ENCODE measurements at regions not wholly inside any gene's neighbourhood (a gene's known extent, or its start where the extent isn't known, plus 50 kb on each side); places are given as distances from the start of the nearest gene placed in this dataset.
"Not testable (repeated sequence)": the region's sequence is repeated elsewhere in the genome, so short reads cannot be mapped to it uniquely, and the experiment has no call there.

- Histone ChIP-seq H3K4me3 (no peak overlapping the region), H3K27me3 (no peaks in the 10 kb centered on the region), H3K4me1 (no peaks in the 10 kb centered on the region), H3K36me3 (no peaks in the 10 kb centered on the region), H3K27ac (no peak overlapping the region), H3K9me3 (no peaks in the 10 kb centered on the region)
- DNase-seq (ENCODE audit: low spot score in 2 of 2), result no peak
- 57% methylated on average over 4 of the region's 4 CpGs for WGBS
- TF ChIP-seq POLR2AphosphoS5 (IDR thresholded peaks at IDR 0.05), result no peak
- TF ChIP-seq CTCF (IDR thresholded peaks at IDR 0.05), result no peak
- TF ChIP-seq EP300 (IDR thresholded peaks at IDR 0.05), result no peak
- TF ChIP-seq POLR2A (IDR thresholded peaks at IDR 0.05), result no peak
Observed at GRCh38 chr12:85461127-85461526, 181.1 kb downstream of the ALX1 start.

- Histone ChIP-seq H3K4me1 (no peaks in the 10 kb centered on the region), H3K27ac (no peak overlapping the region), H3K27me3 (no peaks in the 10 kb centered on the region), H3K36me3 (no peaks in the 10 kb centered on the region), H3K4me3 (no peak overlapping the region), H3K9me3 (no peaks in the 10 kb centered on the region)
- WGBS, result 78% methylated on average over 4 of the region's 4 CpGs
- TF ChIP-seq POLR2A (IDR thresholded peaks at IDR 0.05) (no peak), POLR2AphosphoS5 (IDR thresholded peaks at IDR 0.05) (no peak), CTCF (IDR thresholded peaks at IDR 0.05) (no peak), EP300 (IDR thresholded peaks at IDR 0.05) (no peak)
- DNase-seq (ENCODE audit: low spot score in 2 of 2), result no peak
Observed at GRCh38 chr12:85462888-85463287, 182.9 kb downstream of the ALX1 start.

GRCh38 chr12:85466890-85467289 is 186.9 kb downstream of the ALX1 start:
- H3K36me3 ChIP-seq, result no peaks in the 10 kb centered on the region
- H3K4me3 ChIP-seq, result no peak overlapping the region
- no peaks in the 10 kb centered on the region for H3K27me3 ChIP-seq
- no peaks in the 10 kb centered on the region for H3K4me1 ChIP-seq
- TF ChIP-seq POLR2AphosphoS5 (IDR thresholded peaks at IDR 0.05) (no peak), POLR2A (IDR thresholded peaks at IDR 0.05) (no peak), EP300 (IDR thresholded peaks at IDR 0.05) (no peak), CTCF (IDR thresholded peaks at IDR 0.05) (no peak)
- no peak for DNase-seq (ENCODE audit: low spot score in 2 of 2)
- H3K9me3 ChIP-seq, result no peaks in the 10 kb centered on the region
- no peak overlapping the region for H3K27ac ChIP-seq

- Histone ChIP-seq H3K27ac (no peak overlapping the region), H3K36me3 (no peaks in the 10 kb centered on the region), H3K9me3 (no peaks in the 10 kb centered on the region), H3K27me3 (no peaks in the 10 kb centered on the region), H3K4me1 (no peaks in the 10 kb centered on the region), H3K4me3 (peak overlapping the region; percentile 42)
- TF ChIP-seq POLR2AphosphoS5 (IDR thresholded peaks at IDR 0.05), result no peak
- no peak for TF ChIP-seq EP300 (IDR thresholded peaks at IDR 0.05)
- peak; percentile 57 to 71 for TF ChIP-seq CTCF (IDR thresholded peaks at IDR 0.05)
- WGBS, result 11% methylated on average over 15 of the region's 15 CpGs
- DNase-seq (ENCODE audit: low spot score in 2 of 2), result no peak
Observed at GRCh38 chr12:85468356-85469157, 188.5 kb downstream of the ALX1 start.

GRCh38 chr12:85469158-85470086 is 189.4 kb downstream of the ALX1 start:
- H3K27me3 ChIP-seq; H3K27ac ChIP-seq; H3K4me1 ChIP-seq; H3K36me3 ChIP-seq; H3K9me3 ChIP-seq; DNase-seq (ENCODE audit: low spot score in 2 of 2): not testable (repeated sequence)
- H3K4me3 ChIP-seq, result peak overlapping the region; percentile 42
- WGBS, result 43% methylated on average over 5 of the region's 5 CpGs

- H3K4me1 ChIP-seq; H3K27ac ChIP-seq; H3K27me3 ChIP-seq; H3K4me3 ChIP-seq; H3K36me3 ChIP-seq; H3K9me3 ChIP-seq; DNase-seq (ENCODE audit: low spot score in 2 of 2): not testable (repeated sequence)
- 100% methylated on average over 1 of the region's 1 CpG for WGBS
Observed at GRCh38 chr12:85475277-85475676, 195.3 kb downstream of the ALX1 start.

All from suprapubic skin (tissue), 4 donors.